ENCODE measurements at regions not wholly inside any gene's neighbourhood (a gene's known extent, or its start where the extent isn't known, plus 50 kb on each side); places are given as distances from the start of the nearest gene placed in this dataset.

GRCh38 chr2:147456779-147457178 is 388.1 kb upstream of the ACVR2A start (continued):
- TF ChIP-seq ZNF462 (CRISPR knock-in tag; IDR thresholded peaks at IDR 0.05) (no peak), CTCF (conservative IDR thresholded peaks at IDR 0.05; ENCODE audit: low read depth in 2 of 2) (no peak), ETS1 (IDR thresholded peaks at IDR 0.05) (no peak), ZNF331 (CRISPR knock-in tag; IDR thresholded peaks at IDR 0.05; ENCODE audit: low read depth) (no peak)

GRCh38 chr2:147451902-147452515 is 392.8 kb upstream of the ACVR2A start:
- peak overlapping the region; percentile 54; the same call in 1 of the 2 replicates for H3K4me2 ChIP-seq
- ATAC-seq (peak; percentile 22; the same call in 2 of the 3 replicates), DNase-seq (ENCODE audit: low spot score) (peak; percentile 18)
- 0 out of 2 replicates have a peak, but pooled peaks cover 4% of the 10 kb centered on the region for H3K9me2 ChIP-seq (ENCODE audit: insufficient read depth)
- no peaks in the 10 kb centered on the region for H4K20me1 ChIP-seq (replicated peaks; ENCODE audit: insufficient read depth)
- H2AFZ ChIP-seq: no peak overlapping the region
- H3K27me3 Mint-ChIP-seq (ENCODE audit: insufficient read depth, low read depth, poor library complexity): no peaks in the 10 kb centered on the region
- H3K27ac ChIP-seq (ENCODE audit: low read depth): no peak overlapping the region
- peaks cover 38% of the 10 kb centered on the region for H3K4me1 ChIP-seq (ENCODE audit: insufficient read depth)
- H3K27me3 ChIP-seq (ENCODE audit: insufficient read depth): no peaks in the 10 kb centered on the region
- no peaks in the 10 kb centered on the region for H3K9me3 Mint-ChIP-seq
- no peaks in the 10 kb centered on the region for H3F3A ChIP-seq (replicated peaks; ENCODE audit: low read depth)
- no peak overlapping the region for H3K4me3 Mint-ChIP-seq
- no peaks in the 10 kb centered on the region for H3K36me3 Mint-ChIP-seq (ENCODE audit: low read depth)
- peak overlapping the region; percentile 84; the same call in 1 of the 2 replicates for H3K27ac Mint-ChIP-seq
- peaks cover 37% of the 10 kb centered on the region for H3K4me1 Mint-ChIP-seq
- H3K4me3 ChIP-seq: no peak overlapping the region
- H3K36me3 ChIP-seq (ENCODE audit: insufficient read depth): no peaks in the 10 kb centered on the region
- H3K79me2 ChIP-seq (replicated peaks; ENCODE audit: insufficient read depth): no peaks in the 10 kb centered on the region
- TF ChIP-seq CTCF (conservative IDR thresholded peaks at IDR 0.05; ENCODE audit: low read depth in 2 of 2): peak; percentile 49 to 55
- TF ChIP-seq EZH2phosphoT487 (IDR thresholded peaks at IDR 0.05; ENCODE audit: unreplicated experiment): no peak

Data from GM23338 (cell line).